ENCODE measurements at regions not wholly inside any gene's neighbourhood (a gene's known extent, or its start where the extent isn't known, plus 50 kb on each side); places are given as distances from the start of the nearest gene placed in this dataset.
"Not testable (repeated sequence)": the region's sequence is repeated elsewhere in the genome, so short reads cannot be mapped to it uniquely, and the experiment has no call there.

- DNase-seq = not testable (repeated sequence)
Observed at GRCh38 chr17:16842346-16842745, 129.6 kb downstream of the TNFRSF13B start.

- not testable (repeated sequence) for DNase-seq
Observed at GRCh38 chr17:16841896-16842295, 130.0 kb downstream of the TNFRSF13B start.

- not testable (repeated sequence) for DNase-seq
Observed at GRCh38 chr17:16840219-16840618, 131.7 kb downstream of the TNFRSF13B start.

DNA sequence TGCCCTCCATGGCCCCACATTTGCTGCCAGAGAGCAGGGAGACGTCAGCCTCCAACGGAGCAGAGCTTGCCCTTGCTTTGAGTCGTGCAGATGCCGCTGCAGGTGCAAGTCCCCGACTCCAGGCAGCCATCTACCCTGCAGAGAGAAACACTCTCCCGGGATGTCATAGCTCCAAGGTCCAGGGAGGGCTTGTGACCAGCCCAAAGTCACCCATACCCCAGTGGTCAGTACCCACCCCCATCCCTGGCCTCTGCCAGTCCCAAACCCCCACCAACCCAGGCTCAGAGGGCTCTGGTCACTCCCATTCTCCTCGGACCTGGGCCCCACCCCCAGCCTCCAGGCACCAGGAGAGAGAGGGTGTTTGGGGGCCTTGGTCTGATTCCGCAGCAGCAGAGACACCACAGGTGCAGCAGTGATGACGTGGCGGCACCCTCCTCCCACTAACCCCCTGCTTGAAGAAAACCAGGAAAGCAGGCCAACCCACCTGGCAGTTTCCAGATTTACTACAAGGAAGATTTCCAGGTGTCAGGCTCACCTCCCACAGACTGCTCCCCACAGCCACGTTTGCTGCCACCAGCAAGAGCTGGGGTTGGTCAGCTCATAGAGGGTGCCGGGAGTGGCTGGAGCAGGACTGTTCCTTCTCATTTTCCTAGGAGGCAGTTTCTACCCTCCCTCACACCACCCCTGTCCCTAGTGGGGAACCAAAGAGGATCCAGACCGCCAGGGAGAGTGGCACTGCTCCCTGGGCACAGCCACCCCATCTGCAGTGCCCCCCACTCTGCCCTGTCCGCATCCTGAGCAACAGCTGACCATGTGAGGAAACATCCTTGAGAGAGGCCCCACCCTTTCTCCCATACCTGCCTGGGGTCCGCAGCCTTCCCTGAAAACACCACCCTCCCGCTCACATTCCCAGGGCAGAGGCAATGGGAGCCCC, 132.4 kb downstream of the TNFRSF13B start:
- DNase-seq = not testable (repeated sequence)

- not testable (repeated sequence) for DNase-seq
Observed at GRCh38 chr17:16838795-16839194, 133.1 kb downstream of the TNFRSF13B start.

DNA sequence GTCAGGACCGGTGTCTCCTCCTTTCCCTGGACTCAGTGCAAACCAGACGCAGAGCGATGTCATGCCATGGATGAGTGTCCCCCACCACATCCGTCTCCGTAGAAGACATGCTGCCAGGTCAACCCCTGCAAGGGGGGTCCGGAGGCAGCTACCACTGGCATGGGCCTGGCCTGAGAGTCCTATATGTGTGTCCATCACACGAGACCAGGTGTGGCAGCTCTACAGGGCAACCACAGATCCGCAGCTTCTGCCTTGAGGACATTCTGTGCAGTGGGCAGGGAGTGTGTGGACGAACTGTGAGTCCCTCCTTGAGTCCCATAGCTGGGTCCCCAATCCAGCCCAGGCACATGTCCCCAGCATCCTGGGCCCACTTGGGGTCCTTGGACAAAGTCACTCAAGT, 133.6 kb downstream of the TNFRSF13B start:
- DNase-seq = not testable (repeated sequence)

GRCh38 chr17:16837468-16838266, 134.3 kb downstream of the TNFRSF13B start:
- not testable (repeated sequence) for DNase-seq

- DNase-seq = not testable (repeated sequence)
Observed at GRCh38 chr17:16836315-16836915, 135.5 kb downstream of the TNFRSF13B start.

DNA sequence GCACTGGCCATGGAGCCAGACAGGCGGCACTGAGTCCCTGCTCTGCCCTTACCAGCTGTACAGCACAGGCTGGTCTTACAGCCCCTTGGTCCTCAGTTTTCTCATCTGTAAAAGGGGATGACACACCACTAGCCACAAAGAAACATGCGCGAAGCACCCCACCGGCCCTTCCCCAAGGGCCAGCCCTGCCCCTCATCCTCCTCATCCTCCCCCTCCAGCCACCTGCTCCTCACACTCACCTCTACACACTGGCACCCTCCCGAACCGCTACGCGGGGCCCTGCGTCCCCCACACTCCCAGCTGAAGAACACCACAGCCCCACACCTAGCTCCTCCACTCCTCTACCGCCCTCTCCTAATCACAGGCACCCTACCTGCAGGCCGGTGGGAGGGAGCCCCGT, 138.4 kb downstream of the TNFRSF13B start:
- DNase-seq = not testable (repeated sequence)

DNA sequence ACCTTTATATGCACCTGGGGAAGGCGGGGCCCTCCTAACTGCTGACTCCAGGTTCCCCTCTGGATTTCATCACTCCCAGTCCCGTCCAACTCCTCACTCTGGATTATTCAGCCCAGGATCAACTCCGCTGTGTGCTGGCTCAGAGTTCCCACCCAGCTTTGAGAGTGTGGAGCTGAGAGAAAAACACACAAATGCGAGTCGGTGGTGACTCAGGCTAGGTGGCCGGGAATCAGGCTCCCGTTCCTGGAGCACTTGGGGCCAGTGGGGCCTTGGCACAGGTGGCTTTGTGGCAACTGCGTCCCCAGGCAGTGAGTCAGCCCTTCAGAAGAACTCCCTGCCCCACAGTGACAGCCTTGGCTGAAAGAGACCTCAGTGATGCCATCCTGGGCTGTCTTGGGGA, 139.1 kb downstream of the TNFRSF13B start:
- not testable (repeated sequence) for DNase-seq

DNA sequence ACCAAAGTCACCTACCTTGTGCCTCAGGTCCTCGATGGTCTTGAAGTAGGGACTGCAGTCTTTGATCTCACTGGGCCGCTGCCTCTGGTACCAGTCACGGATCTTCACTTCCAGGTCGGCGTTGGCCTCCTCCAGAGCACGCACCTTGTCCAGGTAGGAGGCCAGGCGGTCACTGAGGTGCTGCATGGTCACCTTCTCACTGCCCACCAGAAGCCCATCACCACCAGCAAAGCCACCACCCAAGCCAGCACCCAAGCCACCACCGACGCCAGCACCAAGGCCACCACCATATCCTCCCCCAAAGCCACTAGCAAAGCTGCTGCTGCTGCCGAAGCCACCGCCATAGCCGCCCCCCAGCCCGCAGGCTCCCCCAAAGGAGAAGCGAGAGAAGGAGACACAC, 139.7 kb downstream of the TNFRSF13B start:
- not testable (repeated sequence) for DNase-seq

- not testable (repeated sequence) for DNase-seq
Observed at GRCh38 chr17:16830770-16831169, 140.7 kb downstream of the CCDC144A start.

GRCh38 chr17:16830219-16830618, 140.2 kb downstream of the CCDC144A start:
- DNase-seq = not testable (repeated sequence)
